ENCODE measurements at regions not wholly inside any gene's neighbourhood (a gene's known extent, or its start where the extent isn't known, plus 50 kb on each side); places are given as distances from the start of the nearest gene placed in this dataset.
A peak's percentile ranks its signal among the peaks of the same experiment; 100 is the strongest.

DNA sequence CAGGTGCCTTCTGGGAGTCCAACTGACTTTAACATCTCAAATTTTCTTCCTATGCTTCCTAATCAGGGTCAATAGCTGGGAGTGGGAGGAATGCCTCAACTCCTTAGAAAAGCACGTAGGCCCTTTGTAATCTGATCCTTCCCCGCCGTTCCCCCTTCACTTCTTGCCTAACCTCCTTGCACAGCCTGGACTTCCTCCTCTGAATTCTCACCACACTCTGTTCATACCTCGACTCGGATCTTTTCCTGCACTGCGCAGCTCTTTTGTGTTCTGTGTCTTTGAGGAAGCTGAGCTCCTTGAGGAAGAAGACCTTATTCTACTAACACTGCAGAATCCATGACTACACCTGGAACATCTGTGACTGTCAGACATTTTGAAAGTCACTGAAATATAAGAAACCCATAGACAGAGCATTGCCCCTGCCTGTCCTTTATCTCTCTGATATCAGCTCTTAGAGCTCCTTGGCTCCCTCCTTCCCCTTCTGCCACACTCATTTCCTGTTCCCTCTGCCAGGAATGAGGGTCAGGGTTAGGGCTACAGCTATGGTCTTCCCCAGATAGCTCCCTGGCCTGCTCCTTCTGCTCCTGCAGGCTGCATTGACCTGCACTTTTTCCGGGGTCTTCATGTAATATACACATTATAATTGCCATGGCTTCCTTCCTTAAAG, 140.2 kb upstream of the LDB2 start:
- no peak for DNase-seq
- Histone ChIP-seq H3K36me3 (no peaks in the 10 kb centered on the region), H3K27ac (no peak overlapping the region), H3K9me3 (peaks cover 0 to 6% (median 0%) of the 10 kb centered on the region in 11 donors), H3K27me3 (no peaks in the 10 kb centered on the region), H3K4me1 (no peaks in the 10 kb centered on the region), H3K4me3 (no peak overlapping the region)
- no peak for ATAC-seq
- TF ChIP-seq, protein P1, sequence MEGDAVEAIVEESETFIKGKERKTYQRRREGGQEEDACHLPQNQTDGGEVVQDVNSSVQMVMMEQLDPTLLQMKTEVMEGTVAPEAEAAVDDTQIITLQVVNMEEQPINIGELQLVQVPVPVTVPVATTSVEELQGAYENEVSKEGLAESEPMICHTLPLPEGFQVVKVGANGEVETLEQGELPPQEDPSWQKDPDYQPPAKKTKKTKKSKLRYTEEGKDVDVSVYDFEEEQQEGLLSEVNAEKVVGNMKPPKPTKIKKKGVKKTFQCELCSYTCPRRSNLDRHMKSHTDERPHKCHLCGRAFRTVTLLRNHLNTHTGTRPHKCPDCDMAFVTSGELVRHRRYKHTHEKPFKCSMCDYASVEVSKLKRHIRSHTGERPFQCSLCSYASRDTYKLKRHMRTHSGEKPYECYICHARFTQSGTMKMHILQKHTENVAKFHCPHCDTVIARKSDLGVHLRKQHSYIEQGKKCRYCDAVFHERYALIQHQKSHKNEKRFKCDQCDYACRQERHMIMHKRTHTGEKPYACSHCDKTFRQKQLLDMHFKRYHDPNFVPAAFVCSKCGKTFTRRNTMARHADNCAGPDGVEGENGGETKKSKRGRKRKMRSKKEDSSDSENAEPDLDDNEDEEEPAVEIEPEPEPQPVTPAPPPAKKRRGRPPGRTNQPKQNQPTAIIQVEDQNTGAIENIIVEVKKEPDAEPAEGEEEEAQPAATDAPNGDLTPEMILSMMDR (IDR thresholded peaks at IDR 0.05), result no peak
- intact Hi-C loops (cut with DNase I), result no loop called here
- 74 to 78% methylated on average over 7 of the region's 7 CpGs for WGBS, 2 donors

DNA sequence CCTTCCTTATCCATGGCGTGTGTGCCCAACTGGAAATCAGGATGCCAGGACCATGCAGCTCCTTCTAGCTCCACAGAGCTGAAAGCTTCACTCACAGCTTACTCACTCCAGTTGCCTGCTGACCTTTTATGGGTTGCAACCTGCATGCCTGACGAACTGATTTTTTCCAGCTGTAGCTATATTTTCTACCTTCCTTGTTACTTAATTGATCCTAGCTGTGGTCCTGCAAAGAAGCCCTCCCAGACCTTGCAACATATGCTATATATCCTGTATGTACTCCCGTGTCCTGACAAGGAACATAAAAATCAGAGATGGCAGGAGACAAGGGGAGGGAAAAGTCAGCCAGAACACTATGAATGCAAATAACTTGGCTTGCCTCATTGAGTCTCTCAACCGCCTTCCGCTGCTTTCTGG, 135.3 kb upstream of the LDB2 start:
- H3K36me3 ChIP-seq, result no peaks in the 10 kb centered on the region
- peaks cover 0 to 6% (median 0%) of the 10 kb centered on the region in 11 donors for H3K9me3 ChIP-seq
- H3K4me3 ChIP-seq, result no peak overlapping the region
- DNase-seq (no peak), ATAC-seq (no peak)
- intact Hi-C loops (cut with DNase I), result no loop called here
- H3K27ac ChIP-seq, result no peak overlapping the region
- WGBS, 2 donors, result 75 to 85% methylated on average over 5 of the region's 5 CpGs
- H3K27me3 ChIP-seq, result no peaks in the 10 kb centered on the region
- TF ChIP-seq, protein P1 (IDR thresholded peaks at IDR 0.05), result no peak
- H3K4me1 ChIP-seq, result peaks cover 0 to 9% (median 0%) of the 10 kb centered on the region in 9 donors

DNA sequence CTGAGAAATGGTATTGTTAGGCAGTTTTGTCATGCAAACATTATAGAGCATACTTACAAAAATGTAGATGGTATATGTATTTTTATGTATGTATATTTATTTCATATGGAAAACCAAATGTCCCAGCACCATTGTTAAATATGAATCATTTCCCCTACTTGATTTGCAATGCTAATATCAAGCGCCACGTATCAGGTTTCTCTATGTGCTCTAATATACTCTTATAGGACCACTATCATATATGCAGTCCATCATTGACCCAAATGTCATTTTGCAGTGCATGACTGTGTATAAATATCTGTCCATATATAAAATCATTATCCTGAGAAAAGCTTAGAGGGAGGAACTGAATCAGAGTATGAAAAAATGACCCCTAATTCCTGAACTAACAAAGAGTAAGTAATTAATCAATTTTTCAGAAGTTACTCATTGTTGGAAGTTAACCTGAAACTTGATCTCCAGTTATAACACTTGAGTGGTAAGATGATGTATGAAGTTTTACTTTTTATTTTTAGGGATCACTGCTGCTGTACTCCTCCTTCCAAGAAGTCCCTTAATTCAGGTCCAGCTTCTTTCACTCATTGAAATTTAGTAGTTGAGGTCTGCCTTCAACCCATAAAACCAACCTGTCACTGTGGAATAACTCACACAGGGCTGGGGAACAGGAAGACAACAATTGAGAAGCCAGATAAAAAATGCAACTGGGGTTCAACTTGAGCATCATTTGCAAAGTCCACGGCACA, 134.8 kb upstream of the LDB2 start:
- Histone ChIP-seq H3K27ac (no peak overlapping the region), H3K4me1 (peaks cover 0 to 9% (median 0%) of the 10 kb centered on the region in 9 donors), H3K4me3 (no peak overlapping the region), H3K27me3 (no peaks in the 10 kb centered on the region), H3K36me3 (no peaks in the 10 kb centered on the region), H3K9me3 (peaks cover 0 to 6% (median 0%) of the 10 kb centered on the region in 11 donors)
- intact Hi-C loops (cut with DNase I), result no loop called here
- WGBS, 2 donors, result 85 to 88% methylated on average over 3 of the region's 3 CpGs
- DNase-seq, result no peak
- no peak for ATAC-seq
- TF ChIP-seq, protein P1 (IDR thresholded peaks at IDR 0.05), result no peak

DNA sequence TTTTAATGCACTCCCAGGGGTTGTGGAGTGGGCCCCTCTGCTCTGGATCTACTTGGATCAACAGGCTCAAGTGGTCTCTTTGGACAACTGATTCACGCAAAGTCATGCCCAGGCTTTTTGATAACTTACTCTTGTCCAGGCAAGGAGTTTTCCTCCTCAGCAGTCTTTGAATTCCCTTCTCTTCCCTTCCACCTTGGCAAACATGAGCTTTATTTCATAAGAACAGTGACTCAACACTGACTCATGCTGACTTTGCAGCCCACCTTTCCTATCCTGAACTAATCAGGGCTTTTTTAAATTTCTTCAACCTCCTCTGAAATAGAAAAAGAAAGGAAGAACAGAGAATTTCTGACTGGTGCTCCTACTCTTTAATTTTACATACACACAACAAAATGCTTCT, 132.1 kb upstream of the LDB2 start:
- peak in 2 of 8 donors; percentile 35 to 66 for ATAC-seq
- Histone ChIP-seq H3K36me3 (no peaks in the 10 kb centered on the region), H3K4me1 (peaks cover 0 to 14% (median 0%) of the 10 kb centered on the region in 9 donors), H3K9me3 (peaks cover 0 to 4% (median 0%) of the 10 kb centered on the region in 11 donors), H3K27me3 (no peaks in the 10 kb centered on the region), H3K4me3 (no peak overlapping the region), H3K27ac (no peak overlapping the region)
- DNase-seq, result no peak
- 60 to 82% methylated on average over 1 of the region's 1 CpG for WGBS, 2 donors
- intact Hi-C loops (cut with DNase I), result no loop called here
- TF ChIP-seq, protein P1 (IDR thresholded peaks at IDR 0.05), result no peak

Measured in heart right ventricle (tissue), 16 donors.